ENCODE measurements at regions not wholly inside any gene's neighbourhood (a gene's known extent, or its start where the extent isn't known, plus 50 kb on each side); places are given as distances from the start of the nearest gene placed in this dataset.

DNA sequence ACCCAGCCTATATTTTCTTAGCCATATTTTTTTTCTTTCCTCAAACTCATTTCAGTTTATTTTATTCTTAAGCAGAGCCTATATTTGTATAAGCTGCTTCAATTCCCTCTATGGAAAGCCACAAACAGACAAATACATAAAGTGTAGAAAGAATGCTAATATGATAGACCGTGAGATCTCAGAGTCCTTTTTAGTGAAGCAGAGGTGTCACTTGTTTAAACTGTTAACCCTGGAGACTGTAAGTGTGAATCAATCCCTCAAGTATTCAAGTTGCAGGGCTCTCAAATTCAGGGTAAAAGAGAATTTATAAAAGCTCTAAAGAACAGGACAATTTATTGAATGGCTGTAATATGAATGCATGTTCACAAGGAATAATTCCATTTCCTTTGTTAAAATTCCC lies 72.2 kb upstream of the BHLHE40 start:
- TF ChIP-seq, protein P1, sequence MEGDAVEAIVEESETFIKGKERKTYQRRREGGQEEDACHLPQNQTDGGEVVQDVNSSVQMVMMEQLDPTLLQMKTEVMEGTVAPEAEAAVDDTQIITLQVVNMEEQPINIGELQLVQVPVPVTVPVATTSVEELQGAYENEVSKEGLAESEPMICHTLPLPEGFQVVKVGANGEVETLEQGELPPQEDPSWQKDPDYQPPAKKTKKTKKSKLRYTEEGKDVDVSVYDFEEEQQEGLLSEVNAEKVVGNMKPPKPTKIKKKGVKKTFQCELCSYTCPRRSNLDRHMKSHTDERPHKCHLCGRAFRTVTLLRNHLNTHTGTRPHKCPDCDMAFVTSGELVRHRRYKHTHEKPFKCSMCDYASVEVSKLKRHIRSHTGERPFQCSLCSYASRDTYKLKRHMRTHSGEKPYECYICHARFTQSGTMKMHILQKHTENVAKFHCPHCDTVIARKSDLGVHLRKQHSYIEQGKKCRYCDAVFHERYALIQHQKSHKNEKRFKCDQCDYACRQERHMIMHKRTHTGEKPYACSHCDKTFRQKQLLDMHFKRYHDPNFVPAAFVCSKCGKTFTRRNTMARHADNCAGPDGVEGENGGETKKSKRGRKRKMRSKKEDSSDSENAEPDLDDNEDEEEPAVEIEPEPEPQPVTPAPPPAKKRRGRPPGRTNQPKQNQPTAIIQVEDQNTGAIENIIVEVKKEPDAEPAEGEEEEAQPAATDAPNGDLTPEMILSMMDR (IDR thresholded peaks at IDR 0.05): no peak
- no peak for TF ChIP-seq POLR2A (IDR thresholded peaks at IDR 0.05)
